ENCODE measurements at regions not wholly inside any gene's neighbourhood (a gene's known extent, or its start where the extent isn't known, plus 50 kb on each side); places are given as distances from the start of the nearest gene placed in this dataset.

- no peak for TF ChIP-seq CTCF (conservative IDR thresholded peaks at IDR 0.05; ENCODE audit: low read length)
- TF ChIP-seq EZH2phosphoT487 (IDR thresholded peaks at IDR 0.05; ENCODE audit: borderline replicate concordance): no peak
Measured at GRCh38 chr1:103283371-103283770, 175.0 kb upstream of the COL11A1 start.
